Germinal center (tissue), 1 donor: ENCODE measurements at regions not wholly inside any gene's neighbourhood (a gene's known extent, or its start where the extent isn't known, plus 50 kb on each side); places are given as distances from the start of the nearest gene placed in this dataset.

Experiments
- DNase-seq: peaks from one replicate; pipeline ENCODE4 v3.0.0; 2012; ENCODE audit warnings: mixed read lengths, low spot score

DNA sequence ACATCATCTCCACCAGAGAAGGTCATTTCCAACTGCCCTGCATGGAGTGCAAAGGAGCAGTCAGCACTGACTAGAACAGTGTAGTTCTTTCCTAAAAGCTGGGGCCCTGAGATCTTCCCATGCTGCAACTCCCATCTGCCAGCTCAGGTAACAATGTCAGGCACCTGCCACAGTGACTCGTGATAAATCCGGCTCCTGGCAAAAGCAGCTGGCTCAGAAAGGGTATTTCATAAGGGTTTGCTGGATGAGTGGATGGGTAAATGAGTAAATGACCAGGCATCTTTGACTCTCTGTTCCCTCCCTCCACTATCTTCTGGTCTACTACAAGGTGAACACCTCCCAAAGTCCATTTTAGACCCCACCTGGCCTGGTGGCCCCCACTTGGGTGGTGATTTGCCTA, 403.6 kb downstream of the NXPE2 start:
- DNase-seq, result no peak

DNA sequence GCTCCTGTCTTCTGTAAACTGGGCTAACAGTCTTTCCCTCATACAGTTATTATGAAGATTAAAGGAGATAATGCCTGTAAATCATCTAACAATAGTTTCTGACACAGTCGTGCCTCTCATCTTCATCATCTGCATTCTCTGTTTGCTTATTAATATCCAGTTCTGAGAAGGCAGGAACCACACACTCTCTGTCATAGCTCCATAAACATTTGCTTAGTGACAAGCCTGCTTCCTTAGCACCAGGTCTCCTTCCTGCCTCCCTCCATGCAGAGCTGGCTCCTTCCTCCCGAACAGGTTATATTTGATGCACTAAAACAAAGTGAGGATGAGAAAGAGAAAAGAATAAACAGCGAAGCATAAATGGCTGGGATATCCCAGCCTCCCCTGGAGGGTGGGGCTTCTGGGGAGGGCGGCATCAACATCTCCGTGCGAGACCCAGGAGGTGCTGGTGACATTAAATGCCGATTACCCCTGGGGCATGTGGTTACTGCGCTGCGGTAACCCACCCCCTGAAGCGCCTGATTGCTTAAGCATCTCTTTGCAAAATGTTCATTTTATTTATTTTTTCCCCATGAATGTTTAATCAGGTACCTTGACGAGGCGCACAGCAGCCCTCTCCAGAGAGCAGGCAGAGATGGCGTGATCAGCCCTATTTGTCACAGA, 404.9 kb downstream of the NXPE2 start:
- no peak for DNase-seq

DNA sequence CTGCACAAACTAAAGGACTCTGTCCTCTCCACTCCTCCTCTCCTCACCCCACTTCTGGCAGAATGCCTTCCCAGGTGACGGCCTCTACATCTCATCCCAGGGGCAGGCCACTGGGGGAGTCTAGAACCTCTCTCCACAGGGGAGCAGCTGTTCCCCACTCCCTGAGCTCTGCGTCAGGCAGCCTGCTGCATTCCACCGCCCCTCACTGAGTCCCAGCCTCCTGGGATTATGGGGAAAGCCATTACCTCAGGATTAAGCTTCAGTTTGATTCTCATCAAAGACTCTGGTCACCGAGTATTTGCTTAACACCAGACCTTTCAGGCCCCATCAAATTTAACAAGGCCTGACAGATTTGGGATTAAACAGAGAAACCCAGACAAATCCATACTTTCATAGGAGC, 405.9 kb downstream of the NXPE2 start:
- no peak for DNase-seq

DNA sequence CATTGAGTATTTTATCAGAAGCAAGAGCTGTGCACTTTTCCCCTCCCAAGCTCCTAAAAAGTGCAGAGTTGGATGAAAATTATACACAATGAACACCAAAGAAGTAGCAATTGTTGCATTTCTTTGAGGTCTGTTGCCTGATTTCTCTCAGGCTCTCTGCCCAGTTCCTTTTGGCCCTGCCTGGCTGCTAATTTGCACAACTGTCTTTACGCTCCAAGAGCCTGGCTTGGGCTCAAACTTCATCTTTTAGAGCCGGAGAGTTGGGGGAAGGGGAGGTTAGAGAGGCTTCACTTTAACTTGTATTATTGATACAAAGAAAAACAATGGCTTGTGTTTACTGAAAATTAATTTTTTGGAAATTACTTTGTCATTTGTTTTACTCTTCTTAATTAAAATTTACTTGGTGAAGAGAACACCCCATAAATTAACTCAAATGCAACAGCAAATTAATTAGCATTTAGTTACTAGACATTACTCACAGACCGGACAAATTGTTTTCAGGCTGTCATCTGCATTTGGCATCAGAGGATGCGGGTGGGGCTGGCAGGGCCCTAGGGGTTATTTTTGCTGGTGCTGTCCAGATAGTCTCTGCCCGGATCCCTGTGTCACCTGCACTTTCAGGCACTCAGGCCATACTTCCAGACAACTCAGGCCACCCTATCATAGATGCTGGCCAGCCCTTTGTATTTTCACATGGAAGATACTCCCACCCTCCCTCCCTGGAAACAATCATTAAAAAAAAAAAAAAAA, 407.3 kb downstream of the NXPE2 start:
- no peak for DNase-seq

DNA sequence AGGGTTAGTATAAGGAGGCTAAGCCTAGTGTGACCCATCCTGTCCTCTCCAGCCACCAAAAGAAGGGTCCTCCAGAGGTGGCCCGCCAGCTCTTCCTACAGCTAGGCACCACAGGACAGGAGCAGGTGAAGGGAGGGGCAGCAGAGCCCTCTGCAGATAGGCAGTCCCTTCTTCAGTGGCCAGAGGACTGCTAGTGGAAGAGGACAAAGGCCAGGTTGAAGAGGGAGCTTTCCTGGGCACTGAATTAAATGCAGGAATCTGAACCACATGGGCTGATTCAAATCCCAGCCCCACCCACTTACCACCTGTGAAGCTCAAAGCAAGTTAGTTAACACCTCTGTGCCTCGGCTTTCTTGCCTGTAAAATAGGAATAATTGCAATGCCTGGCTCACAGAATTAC, 409.5 kb downstream of the NXPE2 start:
- DNase-seq, result no peak

DNA sequence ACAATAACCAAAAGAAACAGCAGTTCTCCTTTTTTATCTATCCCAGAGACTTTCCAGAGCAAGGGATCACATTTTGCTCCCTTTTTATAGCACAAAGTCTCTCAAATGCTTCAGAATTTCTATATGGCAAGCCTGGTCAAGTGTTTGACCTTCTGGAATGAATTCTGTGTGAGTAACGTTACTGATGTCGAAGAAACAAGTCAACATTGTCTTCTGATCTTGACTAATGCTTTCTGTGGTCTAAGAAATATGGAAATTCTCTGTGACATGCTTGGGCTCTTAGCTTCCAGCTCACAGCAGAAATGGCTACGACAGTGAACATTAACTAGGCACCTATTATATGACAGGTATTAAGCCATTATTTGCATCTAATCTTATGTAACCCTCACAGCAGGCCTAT, 411.7 kb downstream of the CADM1 start:
- DNase-seq, result no peak

DNA sequence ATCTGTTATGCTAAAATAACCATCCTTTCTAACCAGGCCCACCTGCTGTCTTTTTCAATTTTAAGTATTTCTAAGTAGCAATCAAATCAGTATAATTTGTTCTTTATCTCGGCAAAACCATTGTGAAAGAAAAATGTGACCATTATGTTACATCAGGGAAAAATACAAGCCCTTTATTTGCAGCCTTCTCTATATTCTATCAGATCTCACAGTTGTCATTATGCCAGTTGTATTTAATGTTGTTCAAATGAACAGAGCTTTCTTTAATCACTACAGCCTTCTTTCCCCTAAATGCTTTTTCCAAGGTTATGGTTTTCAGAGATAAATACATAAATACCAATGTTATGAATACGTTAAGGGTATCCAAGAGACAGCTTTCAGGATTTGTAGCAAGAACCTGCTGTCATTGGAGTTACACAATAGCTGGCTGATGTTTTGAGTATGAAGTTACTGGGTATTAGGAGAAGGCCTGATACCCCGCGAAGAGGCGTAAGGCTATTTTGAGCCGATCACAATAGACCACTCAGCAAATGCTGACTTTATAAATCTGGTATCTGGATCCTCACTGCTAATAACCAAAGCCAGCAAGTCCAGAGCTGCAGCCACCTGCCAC, 406.3 kb downstream of the CADM1 start:
- DNase-seq, result no peak

DNA sequence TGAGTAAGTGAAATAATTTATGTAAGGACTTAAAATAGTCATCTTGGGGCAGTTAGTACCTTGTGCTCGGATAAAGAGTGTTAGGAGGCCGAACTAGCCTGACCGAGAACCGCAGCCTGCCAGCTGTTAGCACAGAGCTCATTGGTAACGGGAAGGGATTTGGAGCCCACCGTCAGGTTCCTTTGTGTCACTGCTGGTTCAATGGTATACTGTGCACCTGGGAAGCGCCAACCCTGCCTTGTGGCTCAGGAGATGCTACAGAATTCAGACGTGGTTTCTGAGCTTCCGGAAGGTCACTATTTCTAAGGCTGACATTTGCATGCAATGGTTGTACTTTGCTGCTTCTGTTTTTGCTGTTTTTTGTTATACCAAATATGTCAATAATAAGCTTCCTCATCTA, 403.5 kb downstream of the CADM1 start:
- DNase-seq, result no peak

DNA sequence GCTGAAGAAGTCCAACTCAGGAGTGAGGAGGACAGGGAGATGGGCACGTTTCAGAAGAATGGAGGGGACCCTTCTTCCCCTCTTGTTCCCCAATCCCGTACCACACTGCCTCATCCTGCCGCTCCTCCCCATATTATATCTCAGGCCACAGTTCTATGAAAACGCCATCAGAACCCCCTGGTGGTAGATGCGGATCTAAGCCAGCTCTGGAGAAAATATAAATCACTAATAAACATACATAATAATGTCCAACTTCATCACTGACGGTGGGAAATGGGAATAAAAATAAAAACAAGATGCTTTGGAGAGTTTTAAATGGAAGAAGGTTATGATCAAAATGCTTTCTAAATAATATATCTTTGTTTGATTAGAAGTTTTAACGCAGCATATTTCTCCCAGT, 400.3 kb downstream of the CADM1 start:
- no peak for DNase-seq

DNA sequence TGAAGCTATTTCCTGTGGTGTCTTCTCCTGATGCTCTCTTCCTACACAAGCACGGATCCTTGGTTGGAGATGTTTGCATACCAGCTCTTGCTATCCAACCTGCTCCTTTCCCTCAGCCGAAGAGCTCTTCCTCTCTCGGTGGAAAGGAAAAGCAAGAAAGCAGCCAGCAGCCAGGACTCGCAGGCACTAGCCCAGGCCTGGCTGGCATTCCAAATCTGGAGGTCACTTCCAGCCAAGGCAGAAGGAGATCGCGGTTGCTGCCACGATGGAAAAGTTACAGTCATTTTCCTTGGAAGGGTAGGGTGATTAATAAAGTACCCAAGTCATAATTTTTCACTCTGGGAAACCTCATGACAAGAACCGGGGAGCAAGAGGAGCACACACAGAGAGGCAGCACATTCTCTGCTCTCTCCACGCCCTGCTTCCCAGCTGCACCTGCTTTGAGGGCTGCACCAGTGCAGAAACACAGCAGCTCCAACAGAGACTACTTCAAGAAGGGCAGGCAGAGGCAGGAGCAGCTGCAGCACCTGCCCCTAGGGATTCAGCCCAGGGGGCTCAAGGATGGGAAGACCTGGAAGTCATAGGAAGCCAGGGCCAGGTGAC, 399.3 kb downstream of the CADM1 start:
- DNase-seq, result no peak

DNA sequence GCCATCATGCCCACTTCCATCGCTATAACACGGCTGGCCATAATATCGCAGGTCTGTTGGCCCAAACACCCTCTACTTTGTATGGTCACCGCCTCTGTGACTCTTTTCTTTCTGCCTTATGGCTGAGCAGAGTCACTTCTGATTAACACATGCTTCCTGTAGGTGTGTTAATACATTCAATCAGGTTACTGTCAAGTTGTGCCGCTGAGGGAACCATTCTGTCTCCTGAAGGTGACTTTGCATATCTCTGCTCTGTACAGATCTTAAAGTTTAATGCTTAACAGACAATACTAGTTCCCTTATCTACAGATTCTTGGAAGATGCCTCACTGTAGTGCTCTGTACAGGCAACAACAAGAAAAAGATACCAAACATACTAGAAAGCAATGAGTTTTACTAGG, 393.1 kb downstream of the CADM1 start:
- no peak for DNase-seq

DNA sequence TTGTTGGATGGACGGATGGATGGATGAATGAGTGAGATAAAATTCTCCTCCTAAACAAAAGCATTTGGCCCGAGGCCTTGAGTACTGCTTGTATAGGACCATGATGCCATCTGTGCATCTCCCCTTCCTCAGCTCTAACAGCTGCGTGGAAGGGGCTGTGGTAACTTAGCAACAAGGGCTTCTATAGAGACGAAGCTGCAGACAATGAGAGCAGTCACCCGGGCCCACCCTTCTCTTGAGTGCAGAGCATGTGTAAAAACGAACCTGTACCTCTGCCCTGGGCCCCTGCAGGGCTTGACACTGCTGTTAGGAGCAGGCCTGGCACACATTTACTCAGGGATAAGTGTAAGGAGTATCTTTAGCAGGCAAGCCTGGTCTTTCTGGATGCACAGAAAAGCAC, 391.5 kb downstream of the CADM1 start:
- DNase-seq, result no peak

DNA sequence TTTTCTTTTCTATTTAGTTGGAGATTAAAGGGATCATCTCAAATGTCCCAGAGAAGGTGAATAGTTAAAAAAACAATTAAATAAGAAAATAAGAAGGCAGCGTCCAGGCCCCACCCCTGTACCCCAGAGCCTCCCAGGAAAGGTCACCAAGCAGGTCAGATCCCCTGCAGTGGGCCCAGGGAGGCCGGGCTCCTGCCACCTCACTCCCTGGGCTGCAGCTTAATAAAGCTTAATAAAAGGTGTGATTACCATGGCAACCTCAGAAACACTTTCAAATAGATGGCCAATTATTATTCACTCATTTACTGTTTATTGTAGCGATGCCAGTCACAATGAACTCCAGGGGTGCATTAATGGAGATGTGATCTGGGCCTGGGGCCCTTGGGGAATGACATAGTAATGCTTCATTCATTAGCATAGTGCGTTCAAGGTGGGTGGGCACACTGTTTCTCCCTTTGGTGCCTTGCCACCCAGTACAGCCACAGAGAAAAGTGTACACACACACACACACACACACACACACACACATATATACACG, 386.2 kb downstream of the CADM1 start:
- DNase-seq, result no peak

DNA sequence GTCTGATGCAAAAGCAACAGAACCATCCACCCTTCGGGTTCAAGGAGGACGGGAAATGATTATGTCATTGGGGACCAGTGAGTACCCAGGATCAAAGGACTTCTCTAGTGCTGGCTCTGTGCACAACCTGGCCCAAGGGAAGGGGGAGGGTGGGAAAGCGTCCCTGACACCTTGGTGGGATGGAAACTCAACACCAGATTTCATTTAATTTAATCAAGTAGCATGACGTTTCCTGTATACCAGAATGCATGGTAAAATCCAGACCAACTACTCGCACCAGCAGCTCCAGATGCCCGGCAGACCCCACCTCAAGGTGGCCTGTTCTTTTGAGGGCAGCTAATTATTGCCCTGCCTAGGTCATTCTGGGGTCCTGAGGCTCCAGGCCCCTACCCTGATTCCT, 385.1 kb downstream of the CADM1 start:
- no peak for DNase-seq
